H1 (cell line): ENCODE measurements at regions not wholly inside any gene's neighbourhood (a gene's known extent, or its start where the extent isn't known, plus 50 kb on each side); places are given as distances from the start of the nearest gene placed in this dataset.

Source experiments
- CREB1 ChIP-seq: IDR thresholded peaks from 2 replicates; pipeline ENCODE4 v1.6.1; 2012; ENCODE audit warnings: inconsistent platforms
- TF ChIP-seq, protein P1 (sequence below): fragments of 300-600 bp; sonication (generic); IDR thresholded peaks from 2 replicates; pipeline ENCODE4 v1.7.1; 2012; ENCODE audit warnings: low read length, moderate library complexity, mild to moderate bottlenecking, inconsistent platforms; ENCODE audit not compliant: insufficient replicate concordance

DNA sequence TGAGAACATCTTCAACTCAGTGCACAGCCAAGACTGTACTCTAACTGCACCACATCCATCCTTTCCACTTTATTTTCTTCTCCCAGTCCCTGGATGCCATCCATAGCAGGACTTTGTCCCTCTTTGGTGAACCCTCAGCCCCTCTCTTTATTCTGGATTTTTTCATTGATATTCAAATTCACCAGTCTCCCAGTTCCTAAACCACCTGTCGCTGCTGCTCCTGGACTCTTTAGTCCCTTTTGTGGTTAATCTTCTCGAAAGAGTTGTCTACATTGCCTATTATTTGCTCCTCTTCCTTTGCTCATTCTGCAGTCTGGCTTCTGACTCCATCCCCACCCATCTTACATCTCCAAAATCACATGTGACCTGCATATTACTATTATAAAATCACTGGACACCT lies 59.4 kb upstream of the ZSWIM6 start (continued):
- TF ChIP-seq, protein P1, sequence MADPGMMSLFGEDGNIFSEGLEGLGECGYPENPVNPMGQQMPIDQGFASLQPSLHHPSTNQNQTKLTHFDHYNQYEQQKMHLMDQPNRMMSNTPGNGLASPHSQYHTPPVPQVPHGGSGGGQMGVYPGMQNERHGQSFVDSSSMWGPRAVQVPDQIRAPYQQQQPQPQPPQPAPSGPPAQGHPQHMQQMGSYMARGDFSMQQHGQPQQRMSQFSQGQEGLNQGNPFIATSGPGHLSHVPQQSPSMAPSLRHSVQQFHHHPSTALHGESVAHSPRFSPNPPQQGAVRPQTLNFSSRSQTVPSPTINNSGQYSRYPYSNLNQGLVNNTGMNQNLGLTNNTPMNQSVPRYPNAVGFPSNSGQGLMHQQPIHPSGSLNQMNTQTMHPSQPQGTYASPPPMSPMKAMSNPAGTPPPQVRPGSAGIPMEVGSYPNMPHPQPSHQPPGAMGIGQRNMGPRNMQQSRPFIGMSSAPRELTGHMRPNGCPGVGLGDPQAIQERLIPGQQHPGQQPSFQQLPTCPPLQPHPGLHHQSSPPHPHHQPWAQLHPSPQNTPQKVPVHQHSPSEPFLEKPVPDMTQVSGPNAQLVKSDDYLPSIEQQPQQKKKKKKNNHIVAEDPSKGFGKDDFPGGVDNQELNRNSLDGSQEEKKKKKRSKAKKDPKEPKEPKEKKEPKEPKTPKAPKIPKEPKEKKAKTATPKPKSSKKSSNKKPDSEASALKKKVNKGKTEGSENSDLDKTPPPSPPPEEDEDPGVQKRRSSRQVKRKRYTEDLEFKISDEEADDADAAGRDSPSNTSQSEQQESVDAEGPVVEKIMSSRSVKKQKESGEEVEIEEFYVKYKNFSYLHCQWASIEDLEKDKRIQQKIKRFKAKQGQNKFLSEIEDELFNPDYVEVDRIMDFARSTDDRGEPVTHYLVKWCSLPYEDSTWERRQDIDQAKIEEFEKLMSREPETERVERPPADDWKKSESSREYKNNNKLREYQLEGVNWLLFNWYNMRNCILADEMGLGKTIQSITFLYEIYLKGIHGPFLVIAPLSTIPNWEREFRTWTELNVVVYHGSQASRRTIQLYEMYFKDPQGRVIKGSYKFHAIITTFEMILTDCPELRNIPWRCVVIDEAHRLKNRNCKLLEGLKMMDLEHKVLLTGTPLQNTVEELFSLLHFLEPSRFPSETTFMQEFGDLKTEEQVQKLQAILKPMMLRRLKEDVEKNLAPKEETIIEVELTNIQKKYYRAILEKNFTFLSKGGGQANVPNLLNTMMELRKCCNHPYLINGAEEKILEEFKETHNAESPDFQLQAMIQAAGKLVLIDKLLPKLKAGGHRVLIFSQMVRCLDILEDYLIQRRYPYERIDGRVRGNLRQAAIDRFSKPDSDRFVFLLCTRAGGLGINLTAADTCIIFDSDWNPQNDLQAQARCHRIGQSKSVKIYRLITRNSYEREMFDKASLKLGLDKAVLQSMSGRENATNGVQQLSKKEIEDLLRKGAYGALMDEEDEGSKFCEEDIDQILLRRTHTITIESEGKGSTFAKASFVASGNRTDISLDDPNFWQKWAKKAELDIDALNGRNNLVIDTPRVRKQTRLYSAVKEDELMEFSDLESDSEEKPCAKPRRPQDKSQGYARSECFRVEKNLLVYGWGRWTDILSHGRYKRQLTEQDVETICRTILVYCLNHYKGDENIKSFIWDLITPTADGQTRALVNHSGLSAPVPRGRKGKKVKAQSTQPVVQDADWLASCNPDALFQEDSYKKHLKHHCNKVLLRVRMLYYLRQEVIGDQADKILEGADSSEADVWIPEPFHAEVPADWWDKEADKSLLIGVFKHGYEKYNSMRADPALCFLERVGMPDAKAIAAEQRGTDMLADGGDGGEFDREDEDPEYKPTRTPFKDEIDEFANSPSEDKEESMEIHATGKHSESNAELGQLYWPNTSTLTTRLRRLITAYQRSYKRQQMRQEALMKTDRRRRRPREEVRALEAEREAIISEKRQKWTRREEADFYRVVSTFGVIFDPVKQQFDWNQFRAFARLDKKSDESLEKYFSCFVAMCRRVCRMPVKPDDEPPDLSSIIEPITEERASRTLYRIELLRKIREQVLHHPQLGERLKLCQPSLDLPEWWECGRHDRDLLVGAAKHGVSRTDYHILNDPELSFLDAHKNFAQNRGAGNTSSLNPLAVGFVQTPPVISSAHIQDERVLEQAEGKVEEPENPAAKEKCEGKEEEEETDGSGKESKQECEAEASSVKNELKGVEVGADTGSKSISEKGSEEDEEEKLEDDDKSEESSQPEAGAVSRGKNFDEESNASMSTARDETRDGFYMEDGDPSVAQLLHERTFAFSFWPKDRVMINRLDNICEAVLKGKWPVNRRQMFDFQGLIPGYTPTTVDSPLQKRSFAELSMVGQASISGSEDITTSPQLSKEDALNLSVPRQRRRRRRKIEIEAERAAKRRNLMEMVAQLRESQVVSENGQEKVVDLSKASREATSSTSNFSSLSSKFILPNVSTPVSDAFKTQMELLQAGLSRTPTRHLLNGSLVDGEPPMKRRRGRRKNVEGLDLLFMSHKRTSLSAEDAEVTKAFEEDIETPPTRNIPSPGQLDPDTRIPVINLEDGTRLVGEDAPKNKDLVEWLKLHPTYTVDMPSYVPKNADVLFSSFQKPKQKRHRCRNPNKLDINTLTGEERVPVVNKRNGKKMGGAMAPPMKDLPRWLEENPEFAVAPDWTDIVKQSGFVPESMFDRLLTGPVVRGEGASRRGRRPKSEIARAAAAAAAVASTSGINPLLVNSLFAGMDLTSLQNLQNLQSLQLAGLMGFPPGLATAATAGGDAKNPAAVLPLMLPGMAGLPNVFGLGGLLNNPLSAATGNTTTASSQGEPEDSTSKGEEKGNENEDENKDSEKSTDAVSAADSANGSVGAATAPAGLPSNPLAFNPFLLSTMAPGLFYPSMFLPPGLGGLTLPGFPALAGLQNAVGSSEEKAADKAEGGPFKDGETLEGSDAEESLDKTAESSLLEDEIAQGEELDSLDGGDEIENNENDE = no peak
- TF ChIP-seq CREB1 = no peak
